HEK293 (cell line): ENCODE measurements at regions not wholly inside any gene's neighbourhood (a gene's known extent, or its start where the extent isn't known, plus 50 kb on each side); places are given as distances from the start of the nearest gene placed in this dataset.

ENCODE experiments used
- CTCF ChIA-PET: fragments of 350-600 bp; formaldehyde crosslinking; extraction: SDS; loops from one replicate; lab custom pipeline; 2021; ENCODE audit warnings: antibody characterized with exemption; lab: Yijun Ruan, JAX
- POLR2A ChIA-PET: fragments of 300-600 bp; formaldehyde crosslinking; extraction: SDS; loops from one replicate; lab custom pipeline; 2020; ENCODE audit warnings: antibody characterized with exemption, inconsistent platforms; lab: Yijun Ruan, JAX
- H3K27ac ChIP-seq: fragments of 200-500 bp; sonication (Bioruptor generic); 2 replicates; pipeline ENCODE4 v1.5.1; 2014; ENCODE audit warnings: low read depth, low read length, control low read depth, inconsistent platforms; ENCODE audit errors: extremely low read depth
- H3K36me3 ChIP-seq, 2 experiments: fragments of 200-500 bp in 1 of 2; sonication (Bioruptor generic) in 1 of 2; 1 replicate in 1 of 2; 2 replicates in 1 of 2; pipeline ENCODE4 v1.5.1; 2014 to 2017; ENCODE audit warnings: inconsistent platforms in 2 of 2, low read length in 2 of 2; ENCODE audit not compliant: control insufficient read depth in 2 of 2, insufficient read depth in 1 of 2
- H3K4me1 ChIP-seq: fragments of 200-500 bp; sonication (Bioruptor generic); 2 replicates; pipeline ENCODE4 v1.5.1; 2014; ENCODE audit warnings: mild to moderate bottlenecking, low read length, inconsistent platforms; ENCODE audit not compliant: control insufficient read depth, insufficient read depth
- H3K4me3 ChIP-seq: 2 replicates; pipeline ENCODE4 v1.5.1; 2011; ENCODE audit warnings: low read depth, mild to moderate bottlenecking, control low read depth, low read length, moderate library complexity
- H3K9me3 ChIP-seq: fragments of 200-500 bp; sonication (Bioruptor generic); 2 replicates; pipeline ENCODE4 v1.5.1; 2014; ENCODE audit warnings: low read depth, low read length, inconsistent platforms; ENCODE audit not compliant: control insufficient read depth, insufficient read depth
- AEBP2 ChIP-seq: fragments of 450-650 bp; formaldehyde crosslinking; IDR thresholded peaks from 2 replicates; pipeline ENCODE4 v1.5.1; 2016; ENCODE audit warnings: missing biosample characterization, missing genetic modification characterization, borderline replicate concordance
- BCL11A ChIP-seq: fragments of 450-650 bp; formaldehyde crosslinking; IDR thresholded peaks from 2 replicates; pipeline ENCODE4 v1.5.1; 2016; ENCODE audit warnings: low read depth, missing biosample characterization, missing genetic modification characterization
- KLF10 ChIP-seq: fragments of 450-650 bp; IDR thresholded peaks from 2 replicates; pipeline ENCODE4 v1.5.1; 2018; ENCODE audit warnings: missing biosample characterization, mild to moderate bottlenecking, missing genetic modification characterization
- KLF8 ChIP-seq: fragments of 450-650 bp; formaldehyde crosslinking; IDR thresholded peaks from 2 replicates; pipeline ENCODE4 v1.5.1; 2016; ENCODE audit warnings: missing biosample characterization, missing genetic modification characterization
- SETDB1 ChIP-seq: IDR thresholded peaks from one replicate; pipeline ENCODE4 v1.6.1; 2017; ENCODE audit warnings: mild to moderate bottlenecking, low read length, moderate library complexity, mixed read lengths; ENCODE audit not compliant: insufficient read length
- SP2 ChIP-seq: fragments of 450-650 bp; formaldehyde crosslinking; IDR thresholded peaks from 2 replicates; pipeline ENCODE4 v1.5.1; 2016; ENCODE audit warnings: missing biosample characterization, missing genetic modification characterization
- ZNF112 ChIP-seq: fragments of 450-650 bp; formaldehyde crosslinking; IDR thresholded peaks from 2 replicates; pipeline ENCODE4 v1.5.0; 2017; ENCODE audit warnings: missing biosample characterization, missing genetic modification characterization
- ZNF146 ChIP-seq: fragments of 450-650 bp; formaldehyde crosslinking; IDR thresholded peaks from 2 replicates; pipeline ENCODE4 v1.5.1; 2016; ENCODE audit warnings: missing biosample characterization, missing genetic modification characterization
- ZNF174 ChIP-seq: fragments of 450-650 bp; formaldehyde crosslinking; IDR thresholded peaks from 2 replicates; pipeline ENCODE4 v1.5.0; 2017; ENCODE audit warnings: missing biosample characterization, mild to moderate bottlenecking, missing genetic modification characterization
- ZNF223 ChIP-seq: fragments of 450-650 bp; formaldehyde crosslinking; IDR thresholded peaks from 2 replicates; pipeline ENCODE4 v1.5.1; 2016; ENCODE audit warnings: missing biosample characterization, missing genetic modification characterization
- ZNF24 ChIP-seq: fragments of 450-650 bp; formaldehyde crosslinking; IDR thresholded peaks from 2 replicates; pipeline ENCODE4 v1.5.1; 2016; ENCODE audit warnings: missing biosample characterization, missing genetic modification characterization
- ZNF341 ChIP-seq: fragments of 450-650 bp; formaldehyde crosslinking; IDR thresholded peaks from 2 replicates; pipeline ENCODE4; 2016; ENCODE audit warnings: low read depth, missing biosample characterization, missing genetic modification characterization
- ZNF391 ChIP-seq: fragments of 450-650 bp; formaldehyde crosslinking; IDR thresholded peaks from 2 replicates; pipeline ENCODE4 v1.5.1; 2016; ENCODE audit warnings: low read depth, missing biosample characterization, missing genetic modification characterization, borderline replicate concordance
- ZNF488 ChIP-seq: fragments of 450-650 bp; formaldehyde crosslinking; IDR thresholded peaks from 2 replicates; pipeline ENCODE4 v1.5.1; 2016; ENCODE audit warnings: missing biosample characterization, missing genetic modification characterization
- ZNF624 ChIP-seq: fragments of 450-650 bp; formaldehyde crosslinking; IDR thresholded peaks from 2 replicates; pipeline ENCODE4 v1.5.1; 2017; ENCODE audit warnings: missing biosample characterization, missing genetic modification characterization
- ZNF645 ChIP-seq: fragments of 450-650 bp; formaldehyde crosslinking; IDR thresholded peaks from 2 replicates; pipeline ENCODE4; 2016; ENCODE audit warnings: missing biosample characterization, missing genetic modification characterization
- ZNF654 ChIP-seq: fragments of 450-650 bp; formaldehyde crosslinking; IDR thresholded peaks from 2 replicates; pipeline ENCODE4 v1.5.1; 2016; ENCODE audit warnings: low read depth, missing biosample characterization, missing genetic modification characterization
- ZNF664 ChIP-seq: fragments of 450-650 bp; formaldehyde crosslinking; IDR thresholded peaks from 2 replicates; pipeline ENCODE4 v1.5.1; 2016; ENCODE audit warnings: missing biosample characterization, missing genetic modification characterization
- ZNF768 ChIP-seq: fragments of 450-650 bp; formaldehyde crosslinking; IDR thresholded peaks from 2 replicates; pipeline ENCODE4 v1.5.1; 2018; ENCODE audit warnings: missing biosample characterization, mild to moderate bottlenecking, missing genetic modification characterization
- ZNF777 ChIP-seq: fragments of 450-650 bp; formaldehyde crosslinking; IDR thresholded peaks from 2 replicates; pipeline ENCODE4 v1.5.1; 2017; ENCODE audit warnings: missing biosample characterization, missing genetic modification characterization, borderline replicate concordance
- ZNF843 ChIP-seq: fragments of 450-650 bp; formaldehyde crosslinking; IDR thresholded peaks from 2 replicates; pipeline ENCODE4 v1.5.1; 2016; ENCODE audit warnings: missing biosample characterization, missing genetic modification characterization
- ZSCAN18 ChIP-seq: fragments of 450-650 bp; formaldehyde crosslinking; IDR thresholded peaks from 2 replicates; pipeline ENCODE4 v1.5.1; 2016; ENCODE audit warnings: missing biosample characterization, missing genetic modification characterization

GRCh38 chr14:26323869-26324268 is 274.0 kb downstream of the NOVA1 start (continued):
- TF ChIP-seq ZNF24 (no peak), ZNF645 (tag by site-specific recombination) (no peak)

- Histone ChIP-seq H3K9me3 (no peaks in the 10 kb centered on the region), H3K4me1 (no peaks in the 10 kb centered on the region), H3K36me3 (no peaks in the 10 kb centered on the region), H3K27ac (no peak overlapping the region), H3K4me3 (no peak overlapping the region)
- CTCF ChIA-PET = no interaction called here
- POLR2A ChIA-PET = no interaction called here
- TF ChIP-seq BCL11A (tag by site-specific recombination) (no peak), ZNF146 (tag by site-specific recombination) (no peak), SETDB1 (no peak), ZNF777 (tag by site-specific recombination) (no peak), ZNF654 (tag by site-specific recombination) (no peak), ZNF488 (tag by site-specific recombination) (no peak), ZNF223 (tag by site-specific recombination) (no peak), KLF10 (tag by site-specific recombination) (no peak), ZNF843 (tag by site-specific recombination) (no peak), ZNF174 (tag by site-specific recombination) (no peak), KLF8 (tag by site-specific recombination) (no peak), SP2 (tag by site-specific recombination) (no peak), ZNF391 (tag by site-specific recombination) (no peak), AEBP2 (tag by site-specific recombination) (no peak), ZNF341 (no peak), ZNF624 (tag by site-specific recombination) (no peak), ZNF664 (no peak), ZNF112 (tag by site-specific recombination) (no peak), ZNF768 (tag by site-specific recombination) (no peak), ZSCAN18 (no peak)
Observed at GRCh38 chr14:26320886-26321285, 276.9 kb downstream of the NOVA1 start.
